H9 (cell line): ENCODE measurements at regions not wholly inside any gene's neighbourhood (a gene's known extent, or its start where the extent isn't known, plus 50 kb on each side); places are given as distances from the start of the nearest gene placed in this dataset.

Experiments
- DNase-seq: peaks from one replicate; pipeline ENCODE4 v3.0.0-alpha.2; 2017
- H2AFZ ChIP-seq: one replicate; pipeline ENCODE4 v1.6.1; 2013; ENCODE audit warnings: mild to moderate bottlenecking, low read length, control low read depth, moderate library complexity
- H2AK5ac ChIP-seq: 2 replicates; pipeline ENCODE4 v1.6.1; 2013; ENCODE audit warnings: low read length, control low read depth, mixed read lengths; ENCODE audit not compliant: insufficient read length
- H2BK120ac ChIP-seq: one replicate; pipeline ENCODE4 v1.6.1; 2013; ENCODE audit warnings: low read depth, mild to moderate bottlenecking, low read length, control low read depth, inconsistent platforms; ENCODE audit not compliant: poor library complexity, severe bottlenecking
- H2BK12ac ChIP-seq: 2 replicates; pipeline ENCODE4 v1.6.1; 2013; ENCODE audit warnings: low read length, control low read depth, mixed read lengths, low read depth; ENCODE audit not compliant: insufficient read length
- H2BK15ac ChIP-seq: 2 replicates; pipeline ENCODE4 v1.6.1; 2013; ENCODE audit warnings: low read depth, low read length, control low read depth
- H2BK20ac ChIP-seq: one replicate; pipeline ENCODE4 v1.6.1; 2013; ENCODE audit warnings: low read depth, mild to moderate bottlenecking, low read length, control low read depth, inconsistent platforms; ENCODE audit not compliant: poor library complexity, severe bottlenecking
- H2BK5ac ChIP-seq: 2 replicates; pipeline ENCODE4 v1.6.1; 2013; ENCODE audit warnings: low read length, control low read depth, mixed read lengths; ENCODE audit not compliant: insufficient read length
- H3K14ac ChIP-seq: 2 replicates; pipeline ENCODE4 v1.6.1; 2013; ENCODE audit warnings: low read length, control low read depth; ENCODE audit not compliant: insufficient read depth
- H3K18ac ChIP-seq: 2 replicates; pipeline ENCODE4 v1.6.1; 2013; ENCODE audit warnings: low read depth, mild to moderate bottlenecking, mixed read lengths, low read length, control low read depth; ENCODE audit not compliant: insufficient read length
- H3K23ac ChIP-seq: 2 replicates; pipeline ENCODE4 v1.6.1; 2013; ENCODE audit warnings: low read length, control low read depth, mixed read lengths, low read depth; ENCODE audit not compliant: insufficient read length
- H3K23me2 ChIP-seq: 2 replicates; pipeline ENCODE4 v1.6.1; 2013; ENCODE audit warnings: low read depth, mild to moderate bottlenecking, mixed read lengths, low read length, control low read depth; ENCODE audit not compliant: insufficient read length, poor library complexity, severe bottlenecking
- H3K27ac ChIP-seq: 2 replicates; pipeline ENCODE4 v1.5.1; 2013; ENCODE audit warnings: low read length, control low read depth, mixed read lengths, low read depth; ENCODE audit not compliant: insufficient read length
- H3K27me3 ChIP-seq: 2 replicates; pipeline ENCODE4 v1.6.1; 2013; ENCODE audit warnings: low read length, control low read depth, inconsistent platforms; ENCODE audit not compliant: insufficient read depth
- H3K4ac ChIP-seq: 2 replicates; pipeline ENCODE4 v1.6.1; 2013; ENCODE audit warnings: low read depth, mild to moderate bottlenecking, control low read depth, inconsistent platforms, low read length, moderate library complexity
- H3K4me1 ChIP-seq: 2 replicates; pipeline ENCODE4 v1.6.1; 2013; ENCODE audit warnings: low read length, control low read depth, inconsistent platforms; ENCODE audit not compliant: insufficient read depth
- H3K4me2 ChIP-seq: 2 replicates; pipeline ENCODE4 v1.6.1; 2013; ENCODE audit warnings: low read length, control low read depth, mixed read lengths; ENCODE audit not compliant: insufficient read length, insufficient read depth
- H3K56ac ChIP-seq: 2 replicates; pipeline ENCODE4 v1.6.1; 2013; ENCODE audit warnings: low read depth, mild to moderate bottlenecking, mixed read lengths, low read length, control low read depth; ENCODE audit not compliant: insufficient read length
- H3K79me1 ChIP-seq: 2 replicates; pipeline ENCODE4 v1.6.1; 2013; ENCODE audit warnings: low read depth, mild to moderate bottlenecking, moderate library complexity, low read length, control low read depth, inconsistent platforms; ENCODE audit not compliant: insufficient read depth, poor library complexity, severe bottlenecking
- H3K79me2 ChIP-seq: 2 replicates; pipeline ENCODE4 v1.6.1; 2013; ENCODE audit warnings: low read length, control low read depth, inconsistent platforms; ENCODE audit not compliant: insufficient read depth
- H3K9ac ChIP-seq: 2 replicates; pipeline ENCODE4 v1.6.1; 2013; ENCODE audit warnings: low read length, control low read depth, mixed read lengths; ENCODE audit not compliant: insufficient read length; ENCODE audit errors: extremely low read depth
- H3K9me3 ChIP-seq: one replicate; pipeline ENCODE4 v1.6.1; 2013; ENCODE audit warnings: low read depth, low read length, inconsistent platforms; ENCODE audit not compliant: control insufficient read depth
- H3T11ph ChIP-seq: one replicate; pipeline ENCODE4 v1.6.1; 2013; ENCODE audit warnings: mild to moderate bottlenecking, low read length, control low read depth, inconsistent platforms
- H4K20me1 ChIP-seq: one replicate; pipeline ENCODE4 v1.6.1; 2013; ENCODE audit not compliant: control insufficient read depth, insufficient read length, insufficient read depth
- H4K5ac ChIP-seq: 2 replicates; pipeline ENCODE4 v1.6.1; 2013; ENCODE audit warnings: low read depth, mild to moderate bottlenecking, mixed read lengths, low read length, control low read depth; ENCODE audit not compliant: insufficient read length
- H4K8ac ChIP-seq: replicated peaks from 2 replicates; pipeline ENCODE4 v1.6.1; 2013; ENCODE audit warnings: low read length, control low read depth, mixed read lengths, low read depth; ENCODE audit not compliant: insufficient read length
- H4K91ac ChIP-seq: 2 replicates; pipeline ENCODE4 v1.6.1; 2013; ENCODE audit warnings: low read depth, mild to moderate bottlenecking, moderate library complexity, mixed read lengths, low read length, control low read depth; ENCODE audit not compliant: insufficient read length
- H3K27ac Mint-ChIP-seq, 3 experiments: 2 replicates in 2 of 3; 3 replicates in 1 of 3; pipeline ENCODE4 v1.8.0; 2020 to 2021; ENCODE audit warnings: mixed read lengths in 3 of 3, mild to moderate bottlenecking in 1 of 3, moderate library complexity in 1 of 3
- H3K27me3 Mint-ChIP-seq: 2 replicates; pipeline ENCODE4 v1.8.0; 2021; ENCODE audit warnings: low read depth, mild to moderate bottlenecking, moderate library complexity, mixed read lengths
- H3K36me3 Mint-ChIP-seq, 3 experiments: 2 replicates in 2 of 3; 3 replicates in 1 of 3; pipeline ENCODE4 v1.8.0; 2020 to 2021; ENCODE audit warnings: low read depth in 3 of 3, mixed read lengths in 3 of 3; ENCODE audit not compliant: insufficient read depth in 1 of 3
- H3K4me1 Mint-ChIP-seq, 2 experiments: 2 replicates each; pipeline ENCODE4 v1.8.0; 2020; ENCODE audit warnings: mixed read lengths in 2 of 2
- H3K4me3 Mint-ChIP-seq, 2 experiments: 2 replicates in 1 of 2; 3 replicates in 1 of 2; pipeline ENCODE4 v1.8.0; 2020 to 2021; ENCODE audit warnings: mild to moderate bottlenecking in 2 of 2, mixed read lengths in 2 of 2, moderate library complexity in 1 of 2
- H3K9me3 Mint-ChIP-seq, 2 experiments: 2 replicates in 1 of 2; 3 replicates in 1 of 2; pipeline ENCODE4 v1.8.0; 2020; ENCODE audit warnings: mild to moderate bottlenecking in 2 of 2, mixed read lengths in 2 of 2, moderate library complexity in 1 of 2
- WGBS: extraction: QIAGEN DNeasy Blood & Tissue Kit; methylation state at CpG from one replicate; pipeline ENCODE4 v1.1.7; 2013; ENCODE audit warnings: missing lambda C conversion rate, low lambda C conversion rate, mixed read lengths; ENCODE audit not compliant: insufficient read length; ENCODE audit errors: extremely low coverage; 5-methylcytosine and 5-hydroxymethylcytosine counted together
- TF ChIP-seq, protein P1 (sequence below): fragments of 200-600 bp; sonication (generic); conservative IDR thresholded peaks from 3 replicates; pipeline ENCODE4 v1.8.0; 2021; ENCODE audit warnings: antibody characterized with exemption, mild to moderate bottlenecking

DNA sequence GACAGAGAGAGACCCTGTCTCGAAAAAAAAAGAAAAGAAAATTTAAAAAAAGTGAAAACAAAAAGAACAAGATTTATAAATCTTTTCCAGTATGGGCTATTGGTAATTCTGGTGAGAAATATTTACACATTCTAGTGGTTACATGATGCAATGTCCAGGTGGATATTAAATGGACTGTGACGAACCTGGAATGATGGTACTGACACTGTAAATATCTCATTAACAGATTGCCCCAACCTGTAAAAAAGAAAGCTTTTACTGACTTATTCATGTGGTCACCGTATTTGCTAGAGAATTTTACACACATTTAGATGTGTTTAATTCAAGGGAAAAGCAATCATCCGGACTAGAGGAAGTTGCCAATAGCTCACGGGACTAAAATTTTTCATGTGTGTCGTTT lies 162.1 kb upstream of the LRIG1 start:
- H3K36me3 Mint-ChIP-seq = no peaks in the 10 kb centered on the region
- H3K4me3 Mint-ChIP-seq = no peak overlapping the region
- H3K79me1 ChIP-seq = no peaks in the 10 kb centered on the region
- no peak overlapping the region for H3K18ac ChIP-seq
- no peaks in the 10 kb centered on the region for H4K20me1 ChIP-seq
- peaks cover 2 to 7% of the 10 kb centered on the region in 2 experiments; a peak in 3 of 4 replicates for H3K4me1 Mint-ChIP-seq
- no peak overlapping the region for H3K4me2 ChIP-seq
- no CpG with 5 or more reads among the region's 6 CpGs for WGBS
- no peak overlapping the region for H3K27ac Mint-ChIP-seq
- H3K56ac ChIP-seq = no peak overlapping the region
- no peak overlapping the region for H2AFZ ChIP-seq
- no peaks in the 10 kb centered on the region for H3K79me2 ChIP-seq
- TF ChIP-seq, protein P1, sequence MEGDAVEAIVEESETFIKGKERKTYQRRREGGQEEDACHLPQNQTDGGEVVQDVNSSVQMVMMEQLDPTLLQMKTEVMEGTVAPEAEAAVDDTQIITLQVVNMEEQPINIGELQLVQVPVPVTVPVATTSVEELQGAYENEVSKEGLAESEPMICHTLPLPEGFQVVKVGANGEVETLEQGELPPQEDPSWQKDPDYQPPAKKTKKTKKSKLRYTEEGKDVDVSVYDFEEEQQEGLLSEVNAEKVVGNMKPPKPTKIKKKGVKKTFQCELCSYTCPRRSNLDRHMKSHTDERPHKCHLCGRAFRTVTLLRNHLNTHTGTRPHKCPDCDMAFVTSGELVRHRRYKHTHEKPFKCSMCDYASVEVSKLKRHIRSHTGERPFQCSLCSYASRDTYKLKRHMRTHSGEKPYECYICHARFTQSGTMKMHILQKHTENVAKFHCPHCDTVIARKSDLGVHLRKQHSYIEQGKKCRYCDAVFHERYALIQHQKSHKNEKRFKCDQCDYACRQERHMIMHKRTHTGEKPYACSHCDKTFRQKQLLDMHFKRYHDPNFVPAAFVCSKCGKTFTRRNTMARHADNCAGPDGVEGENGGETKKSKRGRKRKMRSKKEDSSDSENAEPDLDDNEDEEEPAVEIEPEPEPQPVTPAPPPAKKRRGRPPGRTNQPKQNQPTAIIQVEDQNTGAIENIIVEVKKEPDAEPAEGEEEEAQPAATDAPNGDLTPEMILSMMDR = no peak
- no peaks in the 10 kb centered on the region for H3K9me3 Mint-ChIP-seq
- H4K5ac ChIP-seq = no peak overlapping the region
- H3K4ac ChIP-seq = no peak overlapping the region
- H4K91ac ChIP-seq = no peak overlapping the region
- H3K27me3 Mint-ChIP-seq = no peaks in the 10 kb centered on the region; the same call in 1 of the 2 replicates
- H2BK120ac ChIP-seq = no peak overlapping the region
- no peaks in the 10 kb centered on the region for H3K27me3 ChIP-seq
- no peak for DNase-seq
- no peak overlapping the region for H2BK20ac ChIP-seq
- H3K9me3 ChIP-seq = no peaks in the 10 kb centered on the region
- no peak overlapping the region for H3K23ac ChIP-seq
- no peak overlapping the region for H3K9ac ChIP-seq
- H3K14ac ChIP-seq = no peak overlapping the region
- H2BK12ac ChIP-seq = no peak overlapping the region
- H4K8ac ChIP-seq = no peak overlapping the region
- no peak overlapping the region for H2BK5ac ChIP-seq
- no peak overlapping the region for H3K27ac ChIP-seq
- H3T11ph ChIP-seq = no peak overlapping the region
- no peaks in the 10 kb centered on the region for H3K4me1 ChIP-seq
- no peak overlapping the region for H2AK5ac ChIP-seq
- H3K23me2 ChIP-seq = no peaks in the 10 kb centered on the region
- H2BK15ac ChIP-seq = no peak overlapping the region
